Tibial artery (tissue), 4 donors: ENCODE measurements at regions not wholly inside any gene's neighbourhood (a gene's known extent, or its start where the extent isn't known, plus 50 kb on each side); places are given as distances from the start of the nearest gene placed in this dataset.

ENCODE experiments used
- DNase-seq, 2 donors: peaks; one replicate each; pipeline ENCODE4 v3.0.0-alpha.2; 2019
- H3K27ac ChIP-seq, 2 donors: fragments of 200-600 bp; sonication (generic) in 1 of 2; 1 replicate in 1 of 2; 2 replicates in 1 of 2; pipeline ENCODE4 v1.5.1; 2018 to 2019; ENCODE audit warnings: mild to moderate bottlenecking in 1 of 2
- H3K27me3 ChIP-seq, 2 donors: fragments of 200-600 bp; sonication (generic) in 1 of 2; one replicate each; pipeline versions ENCODE4 v1.5.1 to v1.6.0; 2016 to 2019
- H3K36me3 ChIP-seq, 3 donors: fragments of 200-600 bp; sonication (generic) in 2 of 3; one replicate each; pipeline ENCODE4 v1.5.1; 2016 to 2019; ENCODE audit warnings: mild to moderate bottlenecking in 2 of 3
- H3K4me1 ChIP-seq, 4 donors: fragments of 200-600 bp; sonication (generic) in 2 of 4; 1 replicate in 3 of 4; 2 replicates in 1 of 4; pipeline ENCODE4 v1.5.1; 2016 to 2019
- H3K4me3 ChIP-seq, 2 donors: fragments of 200-600 bp; sonication (generic) in 1 of 2; 1 replicate in 1 of 2; 2 replicates in 1 of 2; pipeline ENCODE4 v1.5.1; 2018 to 2019; ENCODE audit warnings: mild to moderate bottlenecking in 2 of 2
- H3K9me3 ChIP-seq, 3 donors: fragments of 200-600 bp; sonication (generic) in 1 of 3; one replicate each; pipeline ENCODE4 v1.5.1; 2016 to 2019
- intact Hi-C: fragments of 100-400 bp; cut with DNase I; formaldehyde crosslinking; loops from one replicate; pipeline ENCODE4 v1.15.0; 2023; ENCODE audit warnings: low total_unique reads
- TF ChIP-seq, protein P1 (sequence below), 2 experiments: fragments of 200-600 bp in 1 of 2; fragments of 450-650 bp in 1 of 2; IDR thresholded peaks; one replicate each; pipeline ENCODE4 v1.5.1; 2017 to 2019; ENCODE audit warnings: antibody characterized with exemption in 2 of 2, mild to moderate bottlenecking in 1 of 2, moderate library complexity in 1 of 2

DNA sequence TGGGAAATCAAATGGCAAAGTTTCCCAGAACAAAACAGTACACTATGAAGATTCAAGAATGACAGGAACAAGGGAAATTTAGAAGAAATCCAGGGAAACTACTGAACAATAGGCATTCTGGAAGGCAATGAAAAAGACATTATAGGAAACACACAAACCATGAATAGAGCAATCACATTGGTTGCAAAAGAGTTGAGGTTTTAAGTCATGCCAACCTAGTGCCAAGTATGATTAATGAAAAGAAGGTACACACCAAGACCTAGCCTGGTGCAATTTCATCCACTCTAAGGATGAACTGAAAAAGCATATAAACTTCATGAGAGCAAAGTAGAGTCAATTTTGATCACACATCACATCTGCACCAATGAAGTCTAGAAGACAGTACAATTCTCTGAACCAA, 326.9 kb downstream of the PDHA2 start:
- H3K4me3 ChIP-seq = no peak overlapping the region
- H3K4me1 ChIP-seq = no peaks in the 10 kb centered on the region
- TF ChIP-seq, protein P1, sequence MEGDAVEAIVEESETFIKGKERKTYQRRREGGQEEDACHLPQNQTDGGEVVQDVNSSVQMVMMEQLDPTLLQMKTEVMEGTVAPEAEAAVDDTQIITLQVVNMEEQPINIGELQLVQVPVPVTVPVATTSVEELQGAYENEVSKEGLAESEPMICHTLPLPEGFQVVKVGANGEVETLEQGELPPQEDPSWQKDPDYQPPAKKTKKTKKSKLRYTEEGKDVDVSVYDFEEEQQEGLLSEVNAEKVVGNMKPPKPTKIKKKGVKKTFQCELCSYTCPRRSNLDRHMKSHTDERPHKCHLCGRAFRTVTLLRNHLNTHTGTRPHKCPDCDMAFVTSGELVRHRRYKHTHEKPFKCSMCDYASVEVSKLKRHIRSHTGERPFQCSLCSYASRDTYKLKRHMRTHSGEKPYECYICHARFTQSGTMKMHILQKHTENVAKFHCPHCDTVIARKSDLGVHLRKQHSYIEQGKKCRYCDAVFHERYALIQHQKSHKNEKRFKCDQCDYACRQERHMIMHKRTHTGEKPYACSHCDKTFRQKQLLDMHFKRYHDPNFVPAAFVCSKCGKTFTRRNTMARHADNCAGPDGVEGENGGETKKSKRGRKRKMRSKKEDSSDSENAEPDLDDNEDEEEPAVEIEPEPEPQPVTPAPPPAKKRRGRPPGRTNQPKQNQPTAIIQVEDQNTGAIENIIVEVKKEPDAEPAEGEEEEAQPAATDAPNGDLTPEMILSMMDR (IDR thresholded peaks at IDR 0.05) = no peak
- H3K27me3 ChIP-seq = no peaks in the 10 kb centered on the region
- no peaks in the 10 kb centered on the region for H3K36me3 ChIP-seq
- no peak for DNase-seq
- intact Hi-C loops = no loop called here
- no peak overlapping the region for H3K27ac ChIP-seq
- H3K9me3 ChIP-seq = peaks cover 0 to 5% (median 0%) of the 10 kb centered on the region in 3 donors

DNA sequence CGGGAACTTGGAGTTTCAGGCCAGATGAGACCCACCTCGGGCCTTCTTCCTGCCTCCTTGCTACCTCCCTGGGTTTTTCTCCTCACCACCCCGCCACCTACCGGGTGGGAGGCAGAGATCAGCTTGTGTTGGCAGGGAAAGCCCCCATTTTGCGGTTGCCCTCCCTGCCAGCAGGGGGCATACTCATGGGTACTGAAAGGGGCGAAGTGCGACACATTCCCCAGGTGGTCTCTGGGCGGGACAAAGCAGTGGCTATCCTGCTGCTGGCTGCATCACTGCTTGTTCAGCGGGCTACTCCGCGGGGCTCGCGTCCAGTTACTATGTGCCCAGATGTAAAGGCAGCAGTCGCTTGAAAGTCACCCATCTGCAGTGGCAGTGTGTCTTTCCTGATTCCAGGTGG, 330.3 kb downstream of the PDHA2 start:
- H3K27ac ChIP-seq = no peak overlapping the region
- H3K36me3 ChIP-seq = no peaks in the 10 kb centered on the region
- intact Hi-C loops = no loop called here
- no peaks in the 10 kb centered on the region for H3K27me3 ChIP-seq
- peaks cover 0 to 5% (median 0%) of the 10 kb centered on the region in 3 donors for H3K9me3 ChIP-seq
- DNase-seq = no peak
- H3K4me1 ChIP-seq = no peaks in the 10 kb centered on the region
- TF ChIP-seq, protein P1 (IDR thresholded peaks at IDR 0.05) = no peak
- no peak overlapping the region for H3K4me3 ChIP-seq

DNA sequence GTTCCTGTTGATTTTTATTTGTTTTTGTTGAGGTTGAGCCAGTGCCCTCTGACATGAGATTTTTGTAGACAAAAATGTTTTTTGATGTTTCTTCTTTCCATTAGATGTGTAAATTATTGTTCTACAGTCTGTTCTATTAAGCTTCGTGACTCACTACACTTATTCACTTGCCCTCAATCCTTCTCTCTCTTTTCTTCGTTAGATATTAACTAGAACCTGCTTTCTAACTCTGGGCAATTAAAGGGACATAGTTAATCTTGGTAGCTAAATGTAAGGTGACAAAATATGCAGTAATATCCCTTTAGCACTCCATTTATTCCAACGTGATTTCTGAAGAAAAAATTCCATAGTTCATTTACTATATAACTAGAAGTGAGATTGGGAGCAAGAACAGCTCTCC, 333.9 kb downstream of the PDHA2 start:
- H3K4me3 ChIP-seq = no peak overlapping the region
- peaks cover 0 to 5% (median 0%) of the 10 kb centered on the region in 3 donors for H3K9me3 ChIP-seq
- H3K27ac ChIP-seq = no peak overlapping the region
- no peaks in the 10 kb centered on the region for H3K36me3 ChIP-seq
- TF ChIP-seq, protein P1 (IDR thresholded peaks at IDR 0.05) = no peak
- H3K27me3 ChIP-seq = no peaks in the 10 kb centered on the region
- no peaks in the 10 kb centered on the region for H3K4me1 ChIP-seq
- DNase-seq = no peak
- intact Hi-C loops = no loop called here

DNA sequence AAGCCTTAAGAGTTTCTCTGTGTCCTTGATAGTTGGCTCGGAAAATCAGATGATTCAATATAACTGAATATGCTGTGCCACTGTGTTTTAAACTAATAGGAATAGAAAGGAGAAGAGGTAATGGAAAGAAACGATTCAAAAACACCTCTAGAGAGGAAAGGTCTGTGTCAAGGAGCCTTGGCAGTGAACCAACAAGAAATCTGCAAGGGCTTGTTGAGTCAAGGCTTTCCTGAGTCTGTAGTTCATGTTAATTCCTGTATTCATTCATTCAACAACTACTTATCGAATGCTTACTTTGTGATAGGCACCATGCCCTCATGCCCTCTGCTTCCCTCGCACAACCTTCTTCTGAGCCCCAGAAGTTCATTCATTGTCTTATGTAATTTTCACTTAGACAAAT, 336.0 kb downstream of the PDHA2 start:
- Histone ChIP-seq H3K4me3 (no peak overlapping the region), H3K36me3 (no peaks in the 10 kb centered on the region), H3K9me3 (no peaks in the 10 kb centered on the region), H3K4me1 (no peaks in the 10 kb centered on the region), H3K27ac (no peak overlapping the region), H3K27me3 (no peaks in the 10 kb centered on the region)
- DNase-seq = no peak
- TF ChIP-seq, protein P1 (IDR thresholded peaks at IDR 0.05) = no peak
- intact Hi-C loops = no loop called here

DNA sequence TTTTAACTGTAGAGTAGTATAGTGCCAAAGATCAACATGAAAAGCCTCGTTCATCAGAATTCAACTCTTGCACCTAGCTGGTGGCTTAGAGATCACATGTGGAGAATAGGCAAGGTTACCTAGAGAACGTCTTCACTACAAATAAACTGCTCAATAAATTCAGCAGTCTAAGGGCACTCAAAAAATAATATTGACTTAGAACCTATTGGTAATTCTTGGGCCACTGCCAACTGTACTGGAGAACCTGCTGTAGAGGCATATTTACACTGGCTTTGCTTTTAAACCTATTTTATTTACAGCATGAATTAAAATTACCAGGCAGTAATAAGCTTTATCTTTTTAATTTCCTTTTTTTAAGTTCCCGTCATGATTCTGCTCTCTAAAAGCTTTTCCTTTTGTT, 343.7 kb downstream of the PDHA2 start:
- intact Hi-C loops = no loop called here
- Histone ChIP-seq H3K36me3 (no peaks in the 10 kb centered on the region), H3K27ac (no peak overlapping the region), H3K4me1 (no peaks in the 10 kb centered on the region), H3K4me3 (no peak overlapping the region), H3K9me3 (no peaks in the 10 kb centered on the region), H3K27me3 (no peaks in the 10 kb centered on the region)
- TF ChIP-seq, protein P1 (IDR thresholded peaks at IDR 0.05) = no peak
- DNase-seq = no peak

DNA sequence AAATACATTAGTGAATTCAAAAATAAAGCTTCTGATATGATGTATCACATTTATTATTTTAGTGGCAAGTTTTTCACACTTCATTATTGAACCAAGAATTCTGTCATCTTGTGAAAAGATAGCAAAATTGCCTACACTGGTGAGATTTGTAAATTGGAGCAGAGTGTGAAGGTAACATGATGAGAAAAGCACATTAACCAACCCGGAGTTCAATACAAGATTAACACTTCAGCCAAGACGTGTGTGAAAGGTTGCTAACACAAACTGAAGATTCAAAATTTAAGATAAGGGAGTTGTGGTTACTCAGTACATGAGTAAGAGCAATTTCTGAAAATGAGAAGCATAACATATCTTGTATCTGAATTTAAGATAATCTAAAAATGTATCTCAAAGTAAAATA, 346.7 kb downstream of the PDHA2 start:
- Histone ChIP-seq H3K4me1 (no peaks in the 10 kb centered on the region), H3K9me3 (no peaks in the 10 kb centered on the region), H3K4me3 (no peak overlapping the region), H3K36me3 (no peaks in the 10 kb centered on the region), H3K27me3 (no peaks in the 10 kb centered on the region), H3K27ac (no peak overlapping the region)
- TF ChIP-seq, protein P1 (IDR thresholded peaks at IDR 0.05) = no peak
- DNase-seq = no peak
- intact Hi-C loops = no loop called here
